Endothelial cell (in vitro differentiated cells): ENCODE measurements at regions not wholly inside any gene's neighbourhood (a gene's known extent, or its start where the extent isn't known, plus 50 kb on each side); places are given as distances from the start of the nearest gene placed in this dataset.

Experiments used
- DNase-seq: peaks from one replicate; pipeline ENCODE4 v3.0.0; 2021; ENCODE audit warnings: low spot score
- H3K27ac Mint-ChIP-seq: one replicate; pipeline ENCODE4 v1.8.0; 2021; ENCODE audit warnings: mixed read lengths, inconsistent platforms; ENCODE audit not compliant: unreplicated experiment
- H3K27me3 Mint-ChIP-seq: one replicate; pipeline ENCODE4 v1.8.0; 2021; ENCODE audit warnings: mild to moderate bottlenecking, moderate library complexity, mixed read lengths, inconsistent platforms; ENCODE audit not compliant: unreplicated experiment
- H3K36me3 Mint-ChIP-seq: one replicate; pipeline ENCODE4 v1.8.0; 2021; ENCODE audit warnings: mild to moderate bottlenecking, low read depth, mixed read lengths, inconsistent platforms; ENCODE audit not compliant: unreplicated experiment
- H3K4me1 Mint-ChIP-seq: one replicate; pipeline ENCODE4 v1.8.0; 2021; ENCODE audit warnings: mild to moderate bottlenecking, mixed read lengths, inconsistent platforms; ENCODE audit not compliant: unreplicated experiment
- H3K4me3 Mint-ChIP-seq: one replicate; pipeline ENCODE4 v1.8.0; 2021; ENCODE audit warnings: mild to moderate bottlenecking, mixed read lengths, inconsistent platforms; ENCODE audit not compliant: unreplicated experiment
- H3K9me3 Mint-ChIP-seq: one replicate; pipeline ENCODE4 v1.8.0; 2021; ENCODE audit warnings: mixed read lengths, inconsistent platforms; ENCODE audit not compliant: unreplicated experiment
- CTCF ChIP-seq: fragments of 200-600 bp; sonication (generic); IDR thresholded peaks from one replicate; pipeline ENCODE4 v1.5.0; 2021; ENCODE audit warnings: antibody characterized with exemption; ENCODE audit not compliant: unreplicated experiment

DNA sequence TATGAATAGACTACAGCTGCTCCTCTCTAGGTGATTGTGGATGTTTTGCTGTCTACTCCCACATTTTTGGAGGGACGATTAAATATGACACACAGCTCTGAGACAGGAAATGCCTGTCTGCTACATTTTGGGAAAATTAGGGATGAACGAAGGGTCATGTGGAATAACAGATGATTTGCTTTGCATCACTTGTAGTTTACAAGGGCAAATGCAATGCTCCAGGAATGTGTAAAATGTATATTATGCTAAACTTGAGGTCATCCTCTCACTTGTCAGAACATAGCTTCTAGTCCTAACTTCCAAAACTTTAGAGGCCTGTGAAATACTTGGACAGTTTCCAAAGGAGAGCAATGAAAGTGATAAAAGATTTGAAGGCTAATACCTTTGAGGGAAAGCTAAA is 284.2 kb upstream of the DACH1 start:
- Mint-ChIP-seq H3K9me3 (no peaks in the 10 kb centered on the region), H3K27ac (no peak overlapping the region), H3K4me1 (peaks cover 5% of the 10 kb centered on the region), H3K27me3 (peaks cover 3% of the 10 kb centered on the region), H3K36me3 (no peaks in the 10 kb centered on the region), H3K4me3 (no peak overlapping the region)
- DNase-seq = no peak
- no peak for TF ChIP-seq CTCF

GRCh38 chr13:72150502-72150901 is 283.5 kb upstream of the DACH1 start:
- Mint-ChIP-seq H3K4me3 (no peak overlapping the region), H3K27me3 (peaks cover 3% of the 10 kb centered on the region), H3K4me1 (peaks cover 5% of the 10 kb centered on the region), H3K27ac (no peak overlapping the region), H3K9me3 (no peaks in the 10 kb centered on the region), H3K36me3 (no peaks in the 10 kb centered on the region)
- no peak for TF ChIP-seq CTCF
- no peak for DNase-seq

- H3K9me3 Mint-ChIP-seq = no peaks in the 10 kb centered on the region
- H3K27ac Mint-ChIP-seq = no peak overlapping the region
- H3K27me3 Mint-ChIP-seq = peaks cover 3% of the 10 kb centered on the region
- H3K4me3 Mint-ChIP-seq = no peak overlapping the region
- peaks cover 5% of the 10 kb centered on the region for H3K4me1 Mint-ChIP-seq
- TF ChIP-seq CTCF = no peak
- H3K36me3 Mint-ChIP-seq = no peaks in the 10 kb centered on the region
- DNase-seq = no peak
Observed at GRCh38 chr13:72149701-72150100, 282.7 kb upstream of the DACH1 start.

- H3K9me3 Mint-ChIP-seq = no peaks in the 10 kb centered on the region
- H3K4me3 Mint-ChIP-seq = no peak overlapping the region
- DNase-seq = no peak
- no peak for TF ChIP-seq CTCF
- no peaks in the 10 kb centered on the region for H3K4me1 Mint-ChIP-seq
- H3K27ac Mint-ChIP-seq = no peak overlapping the region
- peaks cover 3% of the 10 kb centered on the region for H3K27me3 Mint-ChIP-seq
- H3K36me3 Mint-ChIP-seq = no peaks in the 10 kb centered on the region
Observed at GRCh38 chr13:72146816-72147215, 279.8 kb upstream of the DACH1 start.

GRCh38 chr13:72145383-72145782 is 278.4 kb upstream of the DACH1 start:
- DNase-seq = no peak
- Mint-ChIP-seq H3K27ac (no peak overlapping the region), H3K36me3 (no peaks in the 10 kb centered on the region), H3K27me3 (peaks cover 1% of the 10 kb centered on the region), H3K4me3 (no peak overlapping the region), H3K4me1 (no peaks in the 10 kb centered on the region), H3K9me3 (no peaks in the 10 kb centered on the region)
- no peak for TF ChIP-seq CTCF
